ENCODE measurements at regions not wholly inside any gene's neighbourhood (a gene's known extent, or its start where the extent isn't known, plus 50 kb on each side); places are given as distances from the start of the nearest gene placed in this dataset.

DNA sequence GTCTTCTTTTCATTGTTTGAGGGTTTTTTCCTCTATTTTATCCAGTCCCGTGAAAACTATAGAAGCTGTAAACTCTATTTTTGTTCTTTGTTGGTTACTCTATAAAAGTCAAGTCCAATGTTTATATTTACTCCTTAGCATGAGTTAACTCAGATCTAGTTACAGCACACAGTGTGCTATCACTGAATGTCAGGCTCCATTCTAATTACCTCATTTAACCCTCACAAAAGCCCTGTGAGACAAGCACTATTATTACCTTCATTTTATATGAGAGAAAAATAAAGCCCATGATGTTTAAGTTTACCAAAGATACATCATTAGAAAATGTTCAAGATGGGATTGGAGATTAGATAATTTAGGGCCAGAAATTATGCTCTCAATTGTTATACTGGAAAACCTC is 251.4 kb upstream of the SNX7 start:
- TF ChIP-seq CTCF (conservative IDR thresholded peaks at IDR 0.05; ENCODE audit: low read depth, low read length) (no peak), EZH2 (IDR thresholded peaks at IDR 0.05; ENCODE audit: low read length, unreplicated experiment) (no peak)
